ENCODE measurements at regions not wholly inside any gene's neighbourhood (a gene's known extent, or its start where the extent isn't known, plus 50 kb on each side); places are given as distances from the start of the nearest gene placed in this dataset.
"Not testable (repeated sequence)": the region's sequence is repeated elsewhere in the genome, so short reads cannot be mapped to it uniquely, and the experiment has no call there.

GRCh38 chr1:79556189-79556588 lies 549.7 kb upstream of the ADGRL4 start:
- no peak for DNase-seq

- DNase-seq = no peak
Measured at GRCh38 chr1:79554688-79555087, 548.2 kb upstream of the ADGRL4 start.

GRCh38 chr1:79551321-79551720 lies 544.8 kb upstream of the ADGRL4 start:
- no peak for DNase-seq

- no peak for DNase-seq
Measured at GRCh38 chr1:79550402-79550801, 543.9 kb upstream of the ADGRL4 start.

GRCh38 chr1:79549201-79549600 lies 542.7 kb upstream of the ADGRL4 start:
- no peak for DNase-seq

GRCh38 chr1:79547514-79547913 lies 541.0 kb upstream of the ADGRL4 start:
- DNase-seq = no peak

GRCh38 chr1:79543394-79543793 lies 536.9 kb upstream of the ADGRL4 start:
- no peak for DNase-seq

GRCh38 chr1:79539001-79539400 lies 532.5 kb upstream of the ADGRL4 start:
- no peak for DNase-seq

- DNase-seq = no peak
Measured at GRCh38 chr1:79532555-79532954, 526.0 kb upstream of the ADGRL4 start.

GRCh38 chr1:79531790-79532189 lies 525.3 kb upstream of the ADGRL4 start:
- DNase-seq = no peak

GRCh38 chr1:79530476-79530875 lies 523.9 kb upstream of the ADGRL4 start:
- DNase-seq = no peak

- DNase-seq = no peak
Measured at GRCh38 chr1:79530055-79530454, 523.5 kb upstream of the ADGRL4 start.

- DNase-seq = no peak
Measured at GRCh38 chr1:79524126-79524525, 517.6 kb upstream of the ADGRL4 start.

GRCh38 chr1:79519084-79519760 lies 512.7 kb upstream of the ADGRL4 start:
- no peak for DNase-seq

GRCh38 chr1:79517470-79518224 lies 511.1 kb upstream of the ADGRL4 start:
- no peak for DNase-seq

GRCh38 chr1:79507770-79508169 lies 501.2 kb upstream of the ADGRL4 start:
- DNase-seq = no peak

GRCh38 chr1:79501153-79501552 lies 494.6 kb upstream of the ADGRL4 start:
- no peak for DNase-seq

- no peak for DNase-seq
Measured at GRCh38 chr1:79499541-79499940, 493.0 kb upstream of the ADGRL4 start.

- no peak for DNase-seq
Measured at GRCh38 chr1:79497193-79497773, 490.8 kb upstream of the ADGRL4 start.

- no peak for DNase-seq
Measured at GRCh38 chr1:79496129-79496528, 489.6 kb upstream of the ADGRL4 start.

GRCh38 chr1:79493702-79494101 lies 487.2 kb upstream of the ADGRL4 start:
- not testable (repeated sequence) for DNase-seq

GRCh38 chr1:79488572-79489121 lies 482.1 kb upstream of the ADGRL4 start:
- DNase-seq = not testable (repeated sequence)

- DNase-seq = no peak
Measured at GRCh38 chr1:79478728-79479373, 472.3 kb upstream of the ADGRL4 start.

Measured in right kidney (tissue), 1 donor.